ENCODE measurements at regions not wholly inside any gene's neighbourhood (a gene's known extent, or its start where the extent isn't known, plus 50 kb on each side); places are given as distances from the start of the nearest gene placed in this dataset.

- TF ChIP-seq CTCF (IDR thresholded peaks at IDR 0.05; ENCODE audit: insufficient read depth, low read depth, low read length) (no peak), EZH2 (IDR thresholded peaks at IDR 0.05; ENCODE audit: insufficient read depth, low read length) (no peak)
Observed at GRCh38 chr17:5902181-5903140, 167.7 kb upstream of the WSCD1 start.
